HepG2 (cell line): ENCODE measurements at regions not wholly inside any gene's neighbourhood (a gene's known extent, or its start where the extent isn't known, plus 50 kb on each side); places are given as distances from the start of the nearest gene placed in this dataset.

Experiments used
- BRCA1 ChIP-seq: sonication (generic); formaldehyde crosslinking; IDR thresholded peaks from 2 replicates; pipeline ENCODE4 v1.4.0; 2020; ENCODE audit warnings: missing genetic modification reagents
- MIER2 ChIP-seq: IDR thresholded peaks from 2 replicates; pipeline ENCODE4 v1.6.1; 2016; ENCODE audit warnings: missing biosample characterization, missing genetic modification reagents
- TP53 ChIP-seq: sonication (generic); formaldehyde crosslinking; conservative IDR thresholded peaks from 2 replicates; pipeline ENCODE4 v1.4.0; 2020; ENCODE audit warnings: missing genetic modification reagents
- ZNF407 ChIP-seq: sonication (generic); formaldehyde crosslinking; IDR thresholded peaks from one replicate; pipeline ENCODE4 v1.5.1; 2020; ENCODE audit warnings: mild to moderate bottlenecking, missing genetic modification reagents; ENCODE audit errors: not compliant biosample characterization
- ZNF530 ChIP-seq: sonication (generic); formaldehyde crosslinking; IDR thresholded peaks from 2 replicates; pipeline ENCODE4 v1.5.0; 2020; ENCODE audit warnings: low read depth, mild to moderate bottlenecking, missing genetic modification reagents
- TF ChIP-seq, protein P1 (sequence below): sonication (generic); formaldehyde crosslinking; IDR thresholded peaks from 2 replicates; pipeline ENCODE4 v1.4.0; 2020; ENCODE audit warnings: mild to moderate bottlenecking, low read depth, missing genetic modification reagents

- TF ChIP-seq ZNF407 (no peak), TP53 (CRISPR knock-in tag) (no peak), BRCA1 (CRISPR knock-in tag) (no peak), ZNF530 (CRISPR knock-in tag) (no peak), MIER2 (no peak)
- TF ChIP-seq, protein P1, sequence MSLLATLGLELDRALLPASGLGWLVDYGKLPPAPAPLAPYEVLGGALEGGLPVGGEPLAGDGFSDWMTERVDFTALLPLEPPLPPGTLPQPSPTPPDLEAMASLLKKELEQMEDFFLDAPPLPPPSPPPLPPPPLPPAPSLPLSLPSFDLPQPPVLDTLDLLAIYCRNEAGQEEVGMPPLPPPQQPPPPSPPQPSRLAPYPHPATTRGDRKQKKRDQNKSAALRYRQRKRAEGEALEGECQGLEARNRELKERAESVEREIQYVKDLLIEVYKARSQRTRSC (CRISPR knock-in tag): no peak
These were observed 958.4 kb upstream of the SLC10A2 start (continued) for GRCh38 chr13:104024416-104025170.
